SK-N-SH (cell line): ENCODE measurements at regions not wholly inside any gene's neighbourhood (a gene's known extent, or its start where the extent isn't known, plus 50 kb on each side); places are given as distances from the start of the nearest gene placed in this dataset.

Experiments used
- CTCF ChIA-PET: fragments of 300-600, 350-600 bp; formaldehyde crosslinking; extraction: SDS; loops from one replicate; lab custom pipeline; 2021; lab: Yijun Ruan, JAX
- POLR2A ChIA-PET: fragments of 350-600 bp; sonication (Branson Sonifier 250); formaldehyde crosslinking; extraction: SDS; loops from one replicate; lab custom pipeline; 2020; ENCODE audit warnings: antibody characterized with exemption, inconsistent platforms; lab: Yijun Ruan, JAX
- DNase-seq: peaks from one replicate; pipeline ENCODE4 v3.0.0; 2012
- H2AFZ ChIP-seq: fragments of 200-600 bp; sonication (generic); 2 replicates; pipeline ENCODE4 v1.8.1; 2016; ENCODE audit warnings: antibody characterized with exemption, mild to moderate bottlenecking, low read depth
- H3F3A ChIP-seq: fragments of 200-600 bp; sonication (generic); replicated peaks from 2 replicates; pipeline ENCODE3; 2016; ENCODE audit warnings: antibody characterized with exemption, mild to moderate bottlenecking; ENCODE audit not compliant: insufficient read depth
- H3K27ac ChIP-seq, 2 experiments: fragments of 200-500 bp in 1 of 2; fragments of 200-600 bp in 1 of 2; sonication (Bioruptor generic) in 1 of 2; sonication (generic), shearing (Covaris generic) in 1 of 2; 2 replicates each; pipeline versions ENCODE4 v1.5.1 to v1.6.1; 2014 to 2016; ENCODE audit warnings: low read depth in 2 of 2, inconsistent platforms in 1 of 2, low read length in 1 of 2, mild to moderate bottlenecking in 1 of 2, mixed read lengths in 1 of 2
- H3K27me3 ChIP-seq: fragments of 200-600 bp; sonication (generic), shearing (Covaris generic); 2 replicates; pipeline ENCODE4 v1.6.1; 2016; ENCODE audit warnings: mixed run types; ENCODE audit not compliant: insufficient read depth
- H3K36me3 ChIP-seq, 2 experiments: fragments of 200-500 bp in 1 of 2; fragments of 200-600 bp in 1 of 2; sonication (Bioruptor generic) in 1 of 2; sonication (generic) in 1 of 2; replicated peaks in 1 of 2; 2 replicates each; pipeline versions ENCODE3 to v1.5.1; 2014 to 2016; ENCODE audit warnings: low read length in 1 of 2, mild to moderate bottlenecking in 1 of 2; ENCODE audit not compliant: insufficient read depth in 2 of 2, control insufficient read depth in 1 of 2
- H3K4me1 ChIP-seq, 2 experiments: fragments of 200-500 bp in 1 of 2; fragments of 200-600 bp in 1 of 2; sonication (Bioruptor generic) in 1 of 2; sonication (generic), shearing (Covaris generic) in 1 of 2; 2 replicates each; pipeline versions ENCODE4 v1.5.1 to v1.6.1; 2014 to 2016; ENCODE audit warnings: low read depth in 1 of 2, low read length in 1 of 2, mixed run types in 1 of 2; ENCODE audit not compliant: insufficient read depth in 2 of 2, control insufficient read depth in 1 of 2
- H3K4me2 ChIP-seq: fragments of 200-600 bp; sonication (generic), shearing (Covaris generic); 2 replicates; pipeline ENCODE4 v1.6.1; 2017; ENCODE audit warnings: mixed run types
- H3K4me3 ChIP-seq, 2 experiments: fragments of 200-500 bp in 1 of 2; fragments of 200-600 bp in 1 of 2; sonication (Bioruptor generic) in 1 of 2; sonication (generic), shearing (Covaris generic) in 1 of 2; 2 replicates each; pipeline versions ENCODE4 v1.5.1 to v1.8.1; 2014 to 2016; ENCODE audit warnings: low read depth in 2 of 2, inconsistent platforms in 1 of 2, low read length in 1 of 2, mild to moderate bottlenecking in 1 of 2, mixed read lengths in 1 of 2, moderate library complexity in 1 of 2
- H3K79me2 ChIP-seq: fragments of 200-600 bp; sonication (generic); 2 replicates; pipeline ENCODE4 v1.8.1; 2017; ENCODE audit warnings: mild to moderate bottlenecking; ENCODE audit not compliant: insufficient read depth
- H3K9ac ChIP-seq: fragments of 200-600 bp; sonication (generic); 2 replicates; pipeline ENCODE4 v1.6.1; 2017; ENCODE audit warnings: mixed run types
- H3K9me2 ChIP-seq: fragments of 200-600 bp; sonication (generic); 2 replicates; pipeline ENCODE4 v1.6.1; 2017; ENCODE audit warnings: mixed run types
- H3K9me3 ChIP-seq: fragments of 200-600 bp; sonication (generic); 2 replicates; pipeline ENCODE4 v1.6.1; 2017; ENCODE audit warnings: mixed run types, mild to moderate bottlenecking, moderate library complexity
- H4K20me1 ChIP-seq: fragments of 200-600 bp; sonication (generic); 2 replicates; pipeline ENCODE4 v1.6.1; 2017; ENCODE audit warnings: mild to moderate bottlenecking, mixed run types; ENCODE audit not compliant: insufficient read depth
- CHD2 ChIP-seq: fragments of 150-350 bp; IDR thresholded peaks from 2 replicates; pipeline ENCODE4 v1.6.1; 2018; ENCODE audit warnings: low read length; ENCODE audit not compliant: partially characterized antibody
- EP300 ChIP-seq, 2 experiments: IDR thresholded peaks; 2 replicates each; pipeline versions ENCODE4 v1.4.0 to v1.6.1; 2012; ENCODE audit warnings: borderline replicate concordance in 1 of 2, low read depth in 1 of 2, low read length in 1 of 2
- FOSL2 ChIP-seq: IDR thresholded peaks from 2 replicates; pipeline ENCODE4 v1.4.0; 2012; ENCODE audit warnings: low read depth, mild to moderate bottlenecking, moderate library complexity, borderline replicate concordance
- IRF3 ChIP-seq: fragments of 150-350 bp; IDR thresholded peaks from 2 replicates; pipeline ENCODE4 v1.6.1; 2016; ENCODE audit warnings: mild to moderate bottlenecking, low read depth, low read length
- MEF2A ChIP-seq: IDR thresholded peaks from 2 replicates; pipeline ENCODE4 v1.4.0; 2012; ENCODE audit warnings: low read depth, borderline replicate concordance
- NFIC ChIP-seq: IDR thresholded peaks from 2 replicates; pipeline ENCODE4 v1.4.0; 2012; ENCODE audit warnings: borderline replicate concordance
- NRF1 ChIP-seq: IDR thresholded peaks from 2 replicates; pipeline ENCODE4 v1.6.1; 2012; ENCODE audit warnings: low read depth, mild to moderate bottlenecking, low read length
- PBX3 ChIP-seq: IDR thresholded peaks from 2 replicates; pipeline ENCODE4; 2012
- RCOR1 ChIP-seq: fragments of 150-350 bp; IDR thresholded peaks from 2 replicates; pipeline ENCODE4 v1.6.1; 2017; ENCODE audit warnings: antibody characterized with exemption, low read length
- REST ChIP-seq: IDR thresholded peaks from 2 replicates; pipeline ENCODE4 v1.6.1; 2012; ENCODE audit warnings: mild to moderate bottlenecking, low read depth, low read length, moderate library complexity
- RFX5 ChIP-seq: IDR thresholded peaks from 2 replicates; pipeline ENCODE4 v1.6.1; 2012; ENCODE audit warnings: mild to moderate bottlenecking, improper control_type of control experiment, low read length
- ZBTB33 ChIP-seq: IDR thresholded peaks from 2 replicates; pipeline ENCODE4 v1.4.0; 2012; ENCODE audit warnings: low read depth, borderline replicate concordance
- WGBS: methylation state at CpG from one replicate; pipeline ENCODE4 v1.1.6; 2017; ENCODE audit warnings: low lambda C conversion rate; 5-methylcytosine and 5-hydroxymethylcytosine counted together

GRCh38 chr1:25098717-25099116 lies 133.6 kb downstream of the SYF2 start:
- H3K9me2 ChIP-seq: no peaks in the 10 kb centered on the region
- H3F3A ChIP-seq: no peaks in the 10 kb centered on the region
- no peaks in the 10 kb centered on the region for H3K36me3 ChIP-seq
- H3K4me2 ChIP-seq: no peak overlapping the region
- ChIA-PET POLR2A (interaction anchor here (0.6 to 0.9 kb wide), 2 partner anchors 21 to 540 kb away, joined by 3 read pairs; no protein-coding TSS in a partner anchor), CTCF (interaction anchor here (0.5 to 5.9 kb wide), 14 partner anchors 12 to 410 kb away, joined by 3 to 85 read pairs (median 4); partner anchors contain the start of gene RUNX3)
- H4K20me1 ChIP-seq: no peaks in the 10 kb centered on the region
- H3K9me3 ChIP-seq: no peaks in the 10 kb centered on the region
- H3K9ac ChIP-seq: no peak overlapping the region
- H3K4me1 ChIP-seq: peaks cover 0 to 35% of the 10 kb centered on the region in 2 experiments; a peak in 2 of 4 replicates
- WGBS: 41% methylated on average over 4 of the region's 4 CpGs
- peaks cover 9% of the 10 kb centered on the region; the same call in 1 of the 2 replicates for H3K27me3 ChIP-seq
- H3K27ac ChIP-seq: peak overlapping the region in 1 of 2 experiments; percentile 92; a peak in 2 of 4 replicates
- no peaks in the 10 kb centered on the region for H3K79me2 ChIP-seq
- no peak overlapping the region for H2AFZ ChIP-seq
- no peak for DNase-seq
- TF ChIP-seq ZBTB33 (no peak), CHD2 (no peak), PBX3 (no peak), IRF3 (no peak), MEF2A (no peak), NRF1 (no peak), RCOR1 (no peak), NFIC (no peak), FOSL2 (no peak), RFX5 (no peak), REST (no peak), EP300 (IDR thresholded peaks at IDR 0.05; ENCODE audit: borderline replicate concordance in 1 of 2, low read depth in 1 of 2, low read length in 1 of 2) (no peak)
- H3K4me3 ChIP-seq: no peak overlapping the region
